ENCODE measurements at regions not wholly inside any gene's neighbourhood (a gene's known extent, or its start where the extent isn't known, plus 50 kb on each side); places are given as distances from the start of the nearest gene placed in this dataset.

DNA sequence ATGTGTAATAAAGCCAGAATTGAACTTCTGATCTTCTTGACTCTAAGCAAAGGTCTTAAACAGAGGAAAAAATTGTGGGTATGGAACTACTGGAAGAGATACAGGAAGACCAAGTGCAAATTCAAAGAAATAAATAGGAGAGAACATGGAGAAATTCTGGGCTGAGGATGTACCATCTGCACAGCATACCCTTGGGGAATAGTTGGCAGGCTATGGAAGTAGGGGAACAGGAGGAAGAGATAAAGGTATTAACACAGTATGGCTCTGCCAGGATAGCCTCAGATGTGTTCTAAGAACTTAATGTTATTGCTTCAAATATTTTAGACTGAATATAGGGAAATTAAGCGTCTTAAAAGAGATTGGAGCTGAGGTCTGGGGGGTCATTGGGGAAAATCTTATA, 485.4 kb downstream of the CNTN3 start:
- TF ChIP-seq, protein P1, sequence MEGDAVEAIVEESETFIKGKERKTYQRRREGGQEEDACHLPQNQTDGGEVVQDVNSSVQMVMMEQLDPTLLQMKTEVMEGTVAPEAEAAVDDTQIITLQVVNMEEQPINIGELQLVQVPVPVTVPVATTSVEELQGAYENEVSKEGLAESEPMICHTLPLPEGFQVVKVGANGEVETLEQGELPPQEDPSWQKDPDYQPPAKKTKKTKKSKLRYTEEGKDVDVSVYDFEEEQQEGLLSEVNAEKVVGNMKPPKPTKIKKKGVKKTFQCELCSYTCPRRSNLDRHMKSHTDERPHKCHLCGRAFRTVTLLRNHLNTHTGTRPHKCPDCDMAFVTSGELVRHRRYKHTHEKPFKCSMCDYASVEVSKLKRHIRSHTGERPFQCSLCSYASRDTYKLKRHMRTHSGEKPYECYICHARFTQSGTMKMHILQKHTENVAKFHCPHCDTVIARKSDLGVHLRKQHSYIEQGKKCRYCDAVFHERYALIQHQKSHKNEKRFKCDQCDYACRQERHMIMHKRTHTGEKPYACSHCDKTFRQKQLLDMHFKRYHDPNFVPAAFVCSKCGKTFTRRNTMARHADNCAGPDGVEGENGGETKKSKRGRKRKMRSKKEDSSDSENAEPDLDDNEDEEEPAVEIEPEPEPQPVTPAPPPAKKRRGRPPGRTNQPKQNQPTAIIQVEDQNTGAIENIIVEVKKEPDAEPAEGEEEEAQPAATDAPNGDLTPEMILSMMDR (IDR thresholded peaks at IDR 0.05), result no peak
- no peak for TF ChIP-seq POLR2A (IDR thresholded peaks at IDR 0.05)

Data from esophagus squamous epithelium (tissue), 4 donors.